ENCODE measurements at regions not wholly inside any gene's neighbourhood (a gene's known extent, or its start where the extent isn't known, plus 50 kb on each side); places are given as distances from the start of the nearest gene placed in this dataset.
"Not testable (repeated sequence)": the region's sequence is repeated elsewhere in the genome, so short reads cannot be mapped to it uniquely, and the experiment has no call there.

GRCh38 chr6:15152700-15153099, 93.2 kb upstream of the JARID2 start:
- no peaks in the 10 kb centered on the region for H3K9me3 Mint-ChIP-seq

GRCh38 chr6:15153191-15153590, 92.7 kb upstream of the JARID2 start:
- TF ChIP-seq, protein P1, sequence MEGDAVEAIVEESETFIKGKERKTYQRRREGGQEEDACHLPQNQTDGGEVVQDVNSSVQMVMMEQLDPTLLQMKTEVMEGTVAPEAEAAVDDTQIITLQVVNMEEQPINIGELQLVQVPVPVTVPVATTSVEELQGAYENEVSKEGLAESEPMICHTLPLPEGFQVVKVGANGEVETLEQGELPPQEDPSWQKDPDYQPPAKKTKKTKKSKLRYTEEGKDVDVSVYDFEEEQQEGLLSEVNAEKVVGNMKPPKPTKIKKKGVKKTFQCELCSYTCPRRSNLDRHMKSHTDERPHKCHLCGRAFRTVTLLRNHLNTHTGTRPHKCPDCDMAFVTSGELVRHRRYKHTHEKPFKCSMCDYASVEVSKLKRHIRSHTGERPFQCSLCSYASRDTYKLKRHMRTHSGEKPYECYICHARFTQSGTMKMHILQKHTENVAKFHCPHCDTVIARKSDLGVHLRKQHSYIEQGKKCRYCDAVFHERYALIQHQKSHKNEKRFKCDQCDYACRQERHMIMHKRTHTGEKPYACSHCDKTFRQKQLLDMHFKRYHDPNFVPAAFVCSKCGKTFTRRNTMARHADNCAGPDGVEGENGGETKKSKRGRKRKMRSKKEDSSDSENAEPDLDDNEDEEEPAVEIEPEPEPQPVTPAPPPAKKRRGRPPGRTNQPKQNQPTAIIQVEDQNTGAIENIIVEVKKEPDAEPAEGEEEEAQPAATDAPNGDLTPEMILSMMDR (IDR thresholded peaks at IDR 0.05): no peak
- POLR2A ChIA-PET: no interaction called here
- Mint-ChIP-seq H3K4me1 (peaks cover 34% of the 10 kb centered on the region), H3K27ac (no peak overlapping the region), H3K9me3 (no peaks in the 10 kb centered on the region), H3K27me3 (no peaks in the 10 kb centered on the region), H3K36me3 (ENCODE audit: low read depth) (no peaks in the 10 kb centered on the region), H3K4me3 (no peak overlapping the region)
- CTCF ChIA-PET: no interaction called here
- ATAC-seq (ENCODE audit: low read depth) (no peak), DNase-seq (no peak)
- intact Hi-C loops (cut with micrococcal nuclease): loop anchor here (5.0 kb wide), 1 partner anchor 941 kb away; no protein-coding TSS in a partner anchor

More at GRCh38 chr6:15152700-15153099, 93.2 kb upstream of the JARID2 start:
- ChIA-PET CTCF (no interaction called here), POLR2A (no interaction called here)
- Mint-ChIP-seq H3K36me3 (ENCODE audit: low read depth) (no peaks in the 10 kb centered on the region), H3K27me3 (no peaks in the 10 kb centered on the region), H3K4me1 (peaks cover 39% of the 10 kb centered on the region), H3K4me3 (no peak overlapping the region), H3K27ac (no peak overlapping the region)
- intact Hi-C loops (cut with micrococcal nuclease): loop anchor here (5.0 kb wide), 1 partner anchor 940 kb away; no protein-coding TSS in a partner anchor
- DNase-seq (no peak), ATAC-seq (ENCODE audit: low read depth) (no peak)
- TF ChIP-seq, protein P1 (IDR thresholded peaks at IDR 0.05): no peak

- Mint-ChIP-seq H3K27me3 (no peaks in the 10 kb centered on the region), H3K27ac (no peak overlapping the region)
- ATAC-seq (ENCODE audit: low read depth): no peak
Observed at GRCh38 chr6:15157479-15157878, 88.4 kb upstream of the JARID2 start.

DNA sequence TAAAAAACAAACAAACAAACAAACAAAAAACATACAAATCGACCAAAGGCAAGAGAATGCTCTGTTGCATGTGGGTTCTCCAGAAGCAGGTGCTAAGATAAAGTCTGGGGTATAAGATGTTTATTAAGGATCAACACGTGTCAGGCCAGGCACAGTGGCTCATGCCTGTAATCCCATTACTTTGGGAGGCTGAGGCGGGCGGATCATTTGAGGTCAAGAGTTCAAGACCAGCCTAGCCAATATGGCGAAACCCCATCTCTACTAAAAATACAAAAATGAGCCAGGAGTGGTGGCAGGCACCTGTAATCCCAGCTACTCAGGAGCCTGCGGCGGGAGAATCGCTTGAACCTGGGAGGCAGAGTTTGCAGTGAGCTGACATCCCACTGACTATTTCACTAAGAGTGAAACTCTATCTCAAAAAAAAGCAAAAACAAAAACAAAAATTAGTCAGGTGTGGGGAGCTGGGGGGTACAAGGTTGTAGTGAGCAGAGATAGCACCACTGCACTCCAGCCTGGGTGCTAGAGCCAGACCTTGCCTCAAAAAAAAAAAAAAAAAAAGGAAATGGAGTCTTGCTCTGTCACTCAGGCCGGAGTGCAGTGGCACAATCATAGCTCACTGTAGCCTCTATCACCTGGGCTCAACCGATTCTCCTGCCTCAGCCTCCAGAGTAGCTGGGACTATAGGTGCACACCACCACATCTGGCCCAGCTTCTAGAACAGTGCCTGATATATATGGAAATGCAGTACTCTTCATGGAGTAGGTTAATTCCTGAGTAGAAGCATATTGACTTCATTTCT, 86.8 kb upstream of the JARID2 start:
- ATAC-seq (ENCODE audit: low read depth) (no peak), DNase-seq (no peak)
- H3K27me3 Mint-ChIP-seq: no peaks in the 10 kb centered on the region
- H3K4me3 Mint-ChIP-seq: no peak overlapping the region
- H3K27ac Mint-ChIP-seq: no peak overlapping the region
- H3K9me3 Mint-ChIP-seq: no peaks in the 10 kb centered on the region
- ChIA-PET POLR2A (interaction anchor here (0.6 to 0.7 kb wide), 2 partner anchors 249 to 1010 kb away, joined by 8 to 11 read pairs; no protein-coding TSS in a partner anchor), CTCF (no interaction called here)
- no peaks in the 10 kb centered on the region for H3K36me3 Mint-ChIP-seq (ENCODE audit: low read depth)
- intact Hi-C loops (cut with micrococcal nuclease): no loop called here
- no peaks in the 10 kb centered on the region for H3K4me1 Mint-ChIP-seq
- TF ChIP-seq, protein P1 (IDR thresholded peaks at IDR 0.05): no peak

More at GRCh38 chr6:15157479-15157878, 88.4 kb upstream of the JARID2 start:
- Mint-ChIP-seq H3K4me1 (peaks cover 4% of the 10 kb centered on the region), H3K36me3 (ENCODE audit: low read depth) (no peaks in the 10 kb centered on the region), H3K4me3 (no peak overlapping the region), H3K9me3 (no peaks in the 10 kb centered on the region)
- no peak for DNase-seq
- intact Hi-C loops (cut with micrococcal nuclease): no loop called here
- TF ChIP-seq, protein P1 (IDR thresholded peaks at IDR 0.05): no peak
- POLR2A ChIA-PET: no interaction called here
- CTCF ChIA-PET: no interaction called here

DNA sequence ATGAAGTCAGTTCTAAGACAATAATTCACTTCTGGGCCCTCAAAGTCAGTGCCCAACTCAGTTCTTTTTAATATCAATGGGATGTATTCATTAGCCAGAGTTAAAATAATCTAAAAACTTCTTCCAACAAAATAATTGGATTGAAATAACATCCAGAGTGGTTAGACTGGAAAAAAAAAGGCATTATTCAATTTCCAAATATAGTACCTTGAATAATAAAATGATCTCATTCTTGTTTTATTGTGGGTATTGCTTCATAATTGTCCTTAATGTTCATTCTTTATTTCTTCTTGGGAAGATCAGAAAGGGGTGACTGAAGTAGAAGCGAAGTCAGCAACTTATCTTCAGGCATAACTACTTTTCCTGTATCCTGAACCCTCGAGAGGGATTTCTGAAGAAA, 85.1 kb upstream of the JARID2 start:
- no peaks in the 10 kb centered on the region for H3K4me1 Mint-ChIP-seq
- no peaks in the 10 kb centered on the region for H3K9me3 Mint-ChIP-seq
- ChIA-PET CTCF (no interaction called here), POLR2A (no interaction called here)
- ATAC-seq (ENCODE audit: low read depth) (no peak), DNase-seq (no peak)
- no peaks in the 10 kb centered on the region for H3K36me3 Mint-ChIP-seq (ENCODE audit: low read depth)
- TF ChIP-seq, protein P1 (IDR thresholded peaks at IDR 0.05): no peak
- intact Hi-C loops (cut with micrococcal nuclease): no loop called here
- no peak overlapping the region for H3K4me3 Mint-ChIP-seq
- H3K27me3 Mint-ChIP-seq: no peaks in the 10 kb centered on the region
- H3K27ac Mint-ChIP-seq: no peak overlapping the region

GRCh38 chr6:15164855-15165254, 81.0 kb upstream of the JARID2 start:
- POLR2A ChIA-PET: interaction anchor here (0.6 kb wide), 1 partner anchor 56 kb away, joined by 5 read pairs; no protein-coding TSS in a partner anchor
- H3K9me3 Mint-ChIP-seq; DNase-seq; H3K4me1 Mint-ChIP-seq; CTCF ChIA-PET; H3K27ac Mint-ChIP-seq; H3K27me3 Mint-ChIP-seq; intact Hi-C loops (cut with micrococcal nuclease); ATAC-seq (ENCODE audit: low read depth); H3K36me3 Mint-ChIP-seq (ENCODE audit: low read depth); H3K4me3 Mint-ChIP-seq: not testable (repeated sequence)

All from activated B cell treated with CpG ODN at 0.5 μM for 24 hours (primary cell).